Esophagus squamous epithelium (tissue), 4 donors: ENCODE measurements at regions not wholly inside any gene's neighbourhood (a gene's known extent, or its start where the extent isn't known, plus 50 kb on each side); places are given as distances from the start of the nearest gene placed in this dataset.

Source experiments
- POLR2A ChIP-seq, 4 donors: fragments of 450-650 bp; IDR thresholded peaks; one replicate each; pipeline ENCODE4 v1.6.1; 2017; ENCODE audit warnings: antibody characterized with exemption in 4 of 4, mild to moderate bottlenecking in 4 of 4, moderate library complexity in 3 of 4
- TF ChIP-seq, protein P1 (sequence below), 6 experiments: fragments of 450-650 bp in 4 of 6; fragments of 200-600 bp in 2 of 6; sonication (generic) in 2 of 6; IDR thresholded peaks; one replicate each; pipeline ENCODE4 v1.5.1; 2016 to 2019; ENCODE audit warnings: antibody characterized with exemption in 6 of 6, mild to moderate bottlenecking in 4 of 6, moderate library complexity in 4 of 6

DNA sequence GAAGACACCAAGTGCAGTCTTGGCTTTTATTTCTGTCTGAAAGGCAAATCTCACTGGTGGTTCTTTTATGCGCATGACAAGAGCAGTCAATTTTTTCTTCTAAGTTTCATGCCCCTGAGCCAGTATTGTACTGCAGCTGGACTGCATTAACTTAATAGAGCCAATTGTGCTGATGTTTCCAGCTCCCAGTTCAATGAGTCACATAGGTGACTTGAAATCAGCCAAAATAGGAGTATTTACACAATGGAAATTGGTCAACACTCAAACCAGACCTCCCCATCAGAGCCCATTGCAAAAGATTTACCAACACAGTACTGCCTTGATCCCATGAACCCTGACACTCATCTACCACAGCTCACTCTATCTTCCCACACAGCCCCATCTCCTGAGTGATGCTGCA is 100.3 kb upstream of the GUCY1A1 start:
- TF ChIP-seq, protein P1, sequence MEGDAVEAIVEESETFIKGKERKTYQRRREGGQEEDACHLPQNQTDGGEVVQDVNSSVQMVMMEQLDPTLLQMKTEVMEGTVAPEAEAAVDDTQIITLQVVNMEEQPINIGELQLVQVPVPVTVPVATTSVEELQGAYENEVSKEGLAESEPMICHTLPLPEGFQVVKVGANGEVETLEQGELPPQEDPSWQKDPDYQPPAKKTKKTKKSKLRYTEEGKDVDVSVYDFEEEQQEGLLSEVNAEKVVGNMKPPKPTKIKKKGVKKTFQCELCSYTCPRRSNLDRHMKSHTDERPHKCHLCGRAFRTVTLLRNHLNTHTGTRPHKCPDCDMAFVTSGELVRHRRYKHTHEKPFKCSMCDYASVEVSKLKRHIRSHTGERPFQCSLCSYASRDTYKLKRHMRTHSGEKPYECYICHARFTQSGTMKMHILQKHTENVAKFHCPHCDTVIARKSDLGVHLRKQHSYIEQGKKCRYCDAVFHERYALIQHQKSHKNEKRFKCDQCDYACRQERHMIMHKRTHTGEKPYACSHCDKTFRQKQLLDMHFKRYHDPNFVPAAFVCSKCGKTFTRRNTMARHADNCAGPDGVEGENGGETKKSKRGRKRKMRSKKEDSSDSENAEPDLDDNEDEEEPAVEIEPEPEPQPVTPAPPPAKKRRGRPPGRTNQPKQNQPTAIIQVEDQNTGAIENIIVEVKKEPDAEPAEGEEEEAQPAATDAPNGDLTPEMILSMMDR (IDR thresholded peaks at IDR 0.05), result no peak
- TF ChIP-seq POLR2A (IDR thresholded peaks at IDR 0.05), result no peak
